ENCODE measurements at regions not wholly inside any gene's neighbourhood (a gene's known extent, or its start where the extent isn't known, plus 50 kb on each side); places are given as distances from the start of the nearest gene placed in this dataset.

GRCh38 chr2:200131307-200131706 is 175.2 kb upstream of the SPATS2L start:
- TF ChIP-seq CTCF (conservative IDR thresholded peaks at IDR 0.05; ENCODE audit: low read depth, low read length): no peak
- TF ChIP-seq EZH2 (IDR thresholded peaks at IDR 0.05; ENCODE audit: borderline replicate concordance, low read depth, low read length, poor library complexity, severe bottlenecking): no peak

All from A673 (cell line).